ENCODE measurements at regions not wholly inside any gene's neighbourhood (a gene's known extent, or its start where the extent isn't known, plus 50 kb on each side); places are given as distances from the start of the nearest gene placed in this dataset.

DNA sequence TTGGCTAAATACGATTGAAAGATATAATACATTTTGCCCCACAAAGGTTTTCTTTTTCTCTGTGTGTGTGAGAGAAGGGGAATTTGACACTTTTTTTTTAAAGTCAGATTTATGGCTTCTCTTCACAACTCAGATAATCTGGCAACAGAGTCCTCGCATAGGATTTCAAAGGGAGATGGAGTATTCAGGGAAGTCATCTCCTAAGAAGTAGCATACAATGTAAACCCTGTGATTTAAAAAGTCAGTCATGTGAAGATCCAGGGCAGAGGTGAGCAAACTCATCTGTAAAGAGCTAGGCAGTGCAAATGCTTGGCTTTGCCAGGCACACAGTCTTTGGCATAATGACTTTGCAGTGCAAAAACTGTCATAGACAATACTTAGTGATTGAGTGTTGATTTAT, 1526.3 kb downstream of the AACS start:
- Histone ChIP-seq H3K9me2 (ENCODE audit: insufficient read depth) (no peaks in the 10 kb centered on the region), H3K9me3 (ENCODE audit: low read depth) (no peaks in the 10 kb centered on the region), H2AFZ (no peak overlapping the region), H4K20me1 (ENCODE audit: insufficient read depth) (no peaks in the 10 kb centered on the region), H3K4me2 (ENCODE audit: unreplicated experiment) (no peak overlapping the region), H3K27ac (no peak overlapping the region), H3K9ac (no peak overlapping the region), H3K4me1 (ENCODE audit: insufficient read depth) (no peaks in the 10 kb centered on the region), H3K36me3 (ENCODE audit: low read depth) (no peaks in the 10 kb centered on the region), H3K4me3 (no peak overlapping the region), H3K27me3 (replicated peaks; ENCODE audit: insufficient read depth) (no peaks in the 10 kb centered on the region), H3F3A (ENCODE audit: insufficient read depth) (no peaks in the 10 kb centered on the region), H3K79me2 (ENCODE audit: insufficient read depth) (no peaks in the 10 kb centered on the region)
- TF ChIP-seq EZH2phosphoT487 (IDR thresholded peaks at IDR 0.05; ENCODE audit: insufficient read depth, low read depth) (no peak), EZH2 (IDR thresholded peaks at IDR 0.05; ENCODE audit: insufficient read depth, poor library complexity, severe bottlenecking) (no peak)
- DNase-seq: no peak
- WGBS, 2 experiments (ENCODE audit: low coverage in 1 of 2, low lambda C conversion rate in 2 of 2, missing lambda C conversion rate in 2 of 2): 14% methylated on average over 2 of the region's 2 CpGs
- in situ Hi-C loops (cut with MboI): no loop called here

DNA sequence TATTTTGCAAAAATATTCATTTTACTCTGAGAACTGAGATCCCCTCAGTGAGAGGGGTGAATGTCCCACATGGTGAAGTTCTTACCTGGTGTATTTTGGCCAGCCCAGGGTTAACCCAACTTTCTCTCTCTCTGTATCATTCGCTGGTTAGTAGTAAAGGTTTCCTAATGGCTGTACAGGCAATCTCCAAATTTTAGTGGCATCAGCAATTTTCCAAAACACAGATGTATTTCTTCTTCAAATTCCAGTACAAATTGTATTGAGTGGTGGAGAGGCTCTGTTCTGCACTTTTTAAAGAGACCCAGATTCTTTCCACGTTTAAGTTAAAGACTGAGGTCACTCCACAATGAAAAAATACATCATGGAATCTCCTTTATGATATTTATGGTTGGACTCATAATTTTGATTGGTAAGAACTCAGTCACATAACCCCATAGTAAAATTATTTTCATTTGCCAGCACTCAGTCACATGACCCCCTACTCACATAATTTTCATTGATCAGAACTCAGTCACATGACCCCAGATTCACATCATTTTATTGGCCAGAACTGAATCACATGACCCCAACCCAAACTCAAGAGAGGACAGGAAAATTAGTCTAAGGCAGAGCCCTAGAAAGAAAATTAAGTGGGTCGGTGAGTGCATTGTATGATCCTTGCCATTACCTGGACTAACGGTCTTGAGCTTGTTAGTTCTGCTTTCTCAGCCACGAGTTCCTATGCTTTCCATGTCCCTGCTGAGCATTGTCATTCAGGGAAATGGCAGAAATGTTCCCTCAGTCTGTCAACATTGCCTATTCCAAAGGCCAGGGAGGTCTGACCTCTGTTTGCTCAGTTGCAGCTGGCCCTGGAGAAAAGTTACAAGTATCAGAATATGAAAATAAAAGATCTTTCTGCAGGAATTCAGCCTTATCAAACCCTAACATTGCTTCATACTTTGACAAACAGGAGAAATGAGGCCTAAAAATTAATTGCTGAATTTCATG, 1536.2 kb downstream of the AACS start:
- H3K4me3 ChIP-seq: no peak overlapping the region
- TF ChIP-seq EZH2phosphoT487 (IDR thresholded peaks at IDR 0.05; ENCODE audit: insufficient read depth, low read depth) (no peak), EZH2 (IDR thresholded peaks at IDR 0.05; ENCODE audit: insufficient read depth, poor library complexity, severe bottlenecking) (no peak)
- no peaks in the 10 kb centered on the region for H3K9me2 ChIP-seq (ENCODE audit: insufficient read depth)
- no peaks in the 10 kb centered on the region for H3K27me3 ChIP-seq (replicated peaks; ENCODE audit: insufficient read depth)
- no peak overlapping the region for H3K9ac ChIP-seq
- in situ Hi-C loops (cut with MboI): no loop called here
- no peak overlapping the region for H3K27ac ChIP-seq
- H3K36me3 ChIP-seq (ENCODE audit: low read depth): no peaks in the 10 kb centered on the region
- no peak overlapping the region for H2AFZ ChIP-seq
- no peaks in the 10 kb centered on the region for H4K20me1 ChIP-seq (ENCODE audit: insufficient read depth)
- 28 to 30% methylated on average over 5 of the region's 5 CpGs for WGBS, 2 experiments (ENCODE audit: low coverage in 1 of 2, low lambda C conversion rate in 2 of 2, missing lambda C conversion rate in 2 of 2)
- DNase-seq: no peak
- no peaks in the 10 kb centered on the region for H3K4me1 ChIP-seq (ENCODE audit: insufficient read depth)
- no peaks in the 10 kb centered on the region for H3F3A ChIP-seq (ENCODE audit: insufficient read depth)
- H3K4me2 ChIP-seq (ENCODE audit: unreplicated experiment): no peak overlapping the region
- H3K9me3 ChIP-seq (ENCODE audit: low read depth): no peaks in the 10 kb centered on the region
- H3K79me2 ChIP-seq (ENCODE audit: insufficient read depth): no peaks in the 10 kb centered on the region

DNA sequence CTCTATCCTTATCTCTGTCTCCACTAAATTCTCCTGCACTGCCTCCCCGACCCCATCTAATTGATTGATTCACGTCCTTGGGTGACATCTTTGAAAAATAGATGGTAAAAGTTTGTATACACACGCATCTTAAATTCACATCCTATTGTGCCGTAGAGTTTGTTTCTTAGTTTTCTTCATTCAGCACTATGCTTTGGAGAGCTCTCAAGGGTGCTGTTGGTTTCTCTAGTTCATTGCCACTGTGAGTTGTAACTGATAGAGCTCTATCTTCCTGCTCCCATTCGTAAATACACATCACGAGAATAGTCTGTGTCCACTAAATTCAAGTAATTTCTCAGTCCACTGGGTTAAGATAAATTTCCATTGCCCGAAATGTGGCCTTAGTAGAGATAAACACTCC, 1537.4 kb downstream of the AACS start:
- H3K9ac ChIP-seq: no peak overlapping the region
- in situ Hi-C loops (cut with MboI): no loop called here
- 42% methylated on average over 7 of the region's 7 CpGs for WGBS, 2 experiments (ENCODE audit: low coverage in 1 of 2, low lambda C conversion rate in 2 of 2, missing lambda C conversion rate in 2 of 2)

DNA sequence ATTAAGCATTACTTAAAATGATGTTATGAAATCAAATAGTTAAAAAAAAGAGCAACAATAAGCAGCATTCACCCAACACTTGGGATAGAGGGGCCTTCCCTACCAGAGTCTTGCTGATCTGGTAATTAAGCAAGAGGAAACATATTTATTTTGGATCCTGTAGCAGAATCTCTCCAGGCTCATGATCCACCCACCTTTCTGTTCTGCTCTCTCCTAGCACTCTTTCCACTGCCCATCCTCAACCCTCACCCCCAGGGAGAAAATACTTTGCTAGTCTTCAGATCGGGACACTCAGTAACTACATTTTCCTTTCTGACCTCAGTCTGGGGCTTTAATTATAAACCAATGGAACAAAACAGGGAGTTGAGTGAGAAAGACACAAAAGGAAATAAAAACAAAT, 1541.9 kb downstream of the AACS start:
- H3K36me3 ChIP-seq (ENCODE audit: low read depth): no peaks in the 10 kb centered on the region
- H3F3A ChIP-seq (ENCODE audit: insufficient read depth): no peaks in the 10 kb centered on the region
- no peak overlapping the region for H3K4me2 ChIP-seq (ENCODE audit: unreplicated experiment)
- WGBS, 2 experiments (ENCODE audit: low coverage in 1 of 2, low lambda C conversion rate in 2 of 2, missing lambda C conversion rate in 2 of 2): 10 to 16% methylated on average over 1 of the region's 1 CpG
- DNase-seq: no peak
- H3K79me2 ChIP-seq (ENCODE audit: insufficient read depth): no peaks in the 10 kb centered on the region
- no peaks in the 10 kb centered on the region for H3K4me1 ChIP-seq (ENCODE audit: insufficient read depth)
- no peak overlapping the region for H2AFZ ChIP-seq
- in situ Hi-C loops (cut with MboI): no loop called here
- no peaks in the 10 kb centered on the region for H4K20me1 ChIP-seq (ENCODE audit: insufficient read depth)
- H3K4me3 ChIP-seq: no peak overlapping the region
- H3K27ac ChIP-seq: no peak overlapping the region
- TF ChIP-seq EZH2 (IDR thresholded peaks at IDR 0.05; ENCODE audit: insufficient read depth, poor library complexity, severe bottlenecking) (no peak), EZH2phosphoT487 (IDR thresholded peaks at IDR 0.05; ENCODE audit: insufficient read depth, low read depth) (no peak)
- no peaks in the 10 kb centered on the region for H3K9me3 ChIP-seq (ENCODE audit: low read depth)
- H3K9me2 ChIP-seq (ENCODE audit: insufficient read depth): no peaks in the 10 kb centered on the region
- H3K9ac ChIP-seq: no peak overlapping the region
- no peaks in the 10 kb centered on the region for H3K27me3 ChIP-seq (replicated peaks; ENCODE audit: insufficient read depth)

More for the DNA sequence above, 1537.4 kb downstream of the AACS start:
- no peak overlapping the region for H3K27ac ChIP-seq
- H3K27me3 ChIP-seq (replicated peaks; ENCODE audit: insufficient read depth): no peaks in the 10 kb centered on the region
- no peaks in the 10 kb centered on the region for H3K4me1 ChIP-seq (ENCODE audit: insufficient read depth)
- no peak overlapping the region for H2AFZ ChIP-seq
- no peaks in the 10 kb centered on the region for H3K36me3 ChIP-seq (ENCODE audit: low read depth)
- no peaks in the 10 kb centered on the region for H3K9me2 ChIP-seq (ENCODE audit: insufficient read depth)
- H3F3A ChIP-seq (ENCODE audit: insufficient read depth): no peaks in the 10 kb centered on the region
- no peaks in the 10 kb centered on the region for H3K9me3 ChIP-seq (ENCODE audit: low read depth)
- H3K4me2 ChIP-seq (ENCODE audit: unreplicated experiment): no peak overlapping the region
- TF ChIP-seq EZH2phosphoT487 (IDR thresholded peaks at IDR 0.05; ENCODE audit: insufficient read depth, low read depth) (no peak), EZH2 (IDR thresholded peaks at IDR 0.05; ENCODE audit: insufficient read depth, poor library complexity, severe bottlenecking) (no peak)
- H3K4me3 ChIP-seq: no peak overlapping the region
- no peaks in the 10 kb centered on the region for H4K20me1 ChIP-seq (ENCODE audit: insufficient read depth)
- H3K79me2 ChIP-seq (ENCODE audit: insufficient read depth): no peaks in the 10 kb centered on the region
- no peak for DNase-seq

All from GM23248 (cell line).